GM12892 (cell line): ENCODE measurements at regions not wholly inside any gene's neighbourhood (a gene's known extent, or its start where the extent isn't known, plus 50 kb on each side); places are given as distances from the start of the nearest gene placed in this dataset.

ENCODE experiments used
- DNase-seq: peaks from one replicate; pipeline ENCODE4 v3.0.0; 2011; ENCODE audit not compliant: insufficient read length
- FAIRE-seq: peaks from 2 replicates; lab custom pipeline; 2011; peaks lifted over from hg19 to GRCh38; lab: Jason Lieb, UNC
- POLR2A ChIP-seq: IDR thresholded peaks from 2 replicates; pipeline ENCODE4 v1.6.1; 2011; ENCODE audit warnings: low read depth, low read length, control low read depth
- POLR2AphosphoS5 ChIP-seq: IDR thresholded peaks from 2 replicates; pipeline ENCODE4 v1.6.1; 2011; ENCODE audit warnings: low read depth, low read length, control low read depth
- TAF1 ChIP-seq: IDR thresholded peaks from 2 replicates; pipeline ENCODE4 v1.6.1; 2011; ENCODE audit warnings: low read depth, mild to moderate bottlenecking, control low read depth, low read length, borderline replicate concordance

- TF ChIP-seq POLR2A (no peak), TAF1 (no peak), POLR2AphosphoS5 (no peak)
- FAIRE-seq (no peak), DNase-seq (no peak)
These were observed 74.1 kb downstream of the HFE start for GRCh38 chr6:26161322-26161721.

DNA sequence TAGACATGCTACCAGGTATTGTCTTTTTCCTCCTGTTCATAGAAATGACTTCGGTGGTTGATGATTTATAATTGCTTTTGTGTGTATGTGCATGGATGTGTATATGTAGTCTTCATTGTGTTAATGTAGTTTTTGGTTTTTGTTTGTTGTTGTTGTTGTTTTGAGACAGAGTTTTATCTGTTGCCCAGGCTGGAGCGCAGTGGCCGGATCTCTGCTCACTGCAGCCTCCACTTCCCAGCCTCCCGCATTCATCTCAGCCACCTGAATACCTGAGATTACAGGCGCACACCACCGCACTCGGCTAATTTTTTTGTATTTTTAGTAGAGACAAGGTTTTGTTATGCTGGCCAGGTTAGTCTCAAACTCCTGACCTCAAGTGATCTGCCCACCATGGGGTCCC is 75.2 kb downstream of the HFE start:
- TF ChIP-seq POLR2AphosphoS5: no peak
- TF ChIP-seq POLR2A: no peak
- no peak for TF ChIP-seq TAF1
- no peak for DNase-seq
- FAIRE-seq: no peak

GRCh38 chr6:26163427-26164119 is 76.3 kb downstream of the HFE start:
- TF ChIP-seq TAF1: no peak
- no peak for TF ChIP-seq POLR2A
- no peak for TF ChIP-seq POLR2AphosphoS5
- FAIRE-seq (no peak), DNase-seq (no peak)

DNA sequence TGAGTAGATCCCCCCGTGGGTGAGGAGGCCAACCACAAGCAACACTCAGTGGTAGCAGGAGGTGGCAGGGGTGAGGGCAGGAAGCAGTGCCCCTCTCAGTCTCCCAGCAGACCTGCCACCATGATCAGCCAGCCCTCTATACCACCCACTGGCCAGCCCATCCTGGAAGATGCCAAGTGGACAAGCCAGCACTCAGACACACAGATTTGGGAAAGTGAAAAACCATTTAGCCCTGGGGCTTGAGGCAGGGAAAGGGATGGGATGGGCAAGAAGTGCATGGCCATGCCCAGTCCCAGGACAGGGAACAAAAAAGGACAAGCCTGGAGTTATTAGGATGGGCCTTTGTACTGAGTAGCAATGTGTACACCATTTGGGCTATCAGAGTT is 76.9 kb downstream of the HFE start:
- TF ChIP-seq POLR2AphosphoS5: no peak
- DNase-seq (no peak), FAIRE-seq (no peak)

- FAIRE-seq (no peak), DNase-seq (no peak)
- no peak for TF ChIP-seq TAF1
- TF ChIP-seq POLR2A: no peak
- no peak for TF ChIP-seq POLR2AphosphoS5
These were observed 78.1 kb downstream of the HFE start for GRCh38 chr6:26165261-26165790.

GRCh38 chr6:26170181-26170580 is 83.0 kb downstream of the HFE start:
- DNase-seq: no peak
- peak; percentile 67 for FAIRE-seq
- TF ChIP-seq TAF1 (no peak), POLR2A (no peak), POLR2AphosphoS5 (no peak)

GRCh38 chr6:26170951-26171841 is 84.0 kb downstream of the HFE start:
- no peak for DNase-seq
- TF ChIP-seq POLR2A (no peak), POLR2AphosphoS5 (no peak), TAF1 (no peak)
- FAIRE-seq: no peak

- no peak for TF ChIP-seq POLR2A
- FAIRE-seq (no peak), DNase-seq (no peak)
These were observed 85.4 kb downstream of the HFE start for GRCh38 chr6:26172608-26172968.

- no peak for TF ChIP-seq TAF1
- TF ChIP-seq POLR2AphosphoS5: no peak
- no peak for TF ChIP-seq POLR2A
- no peak for FAIRE-seq
These were observed 86.6 kb downstream of the HFE start for GRCh38 chr6:26173836-26174145.

GRCh38 chr6:26175033-26175427 is 87.8 kb downstream of the HFE start:
- no peak for TF ChIP-seq POLR2A
- no peak for TF ChIP-seq TAF1
- no peak for TF ChIP-seq POLR2AphosphoS5
- FAIRE-seq (no peak), DNase-seq (no peak)

More at GRCh38 chr6:26173836-26174145, 86.6 kb downstream of the HFE start:
- no peak for DNase-seq

DNA sequence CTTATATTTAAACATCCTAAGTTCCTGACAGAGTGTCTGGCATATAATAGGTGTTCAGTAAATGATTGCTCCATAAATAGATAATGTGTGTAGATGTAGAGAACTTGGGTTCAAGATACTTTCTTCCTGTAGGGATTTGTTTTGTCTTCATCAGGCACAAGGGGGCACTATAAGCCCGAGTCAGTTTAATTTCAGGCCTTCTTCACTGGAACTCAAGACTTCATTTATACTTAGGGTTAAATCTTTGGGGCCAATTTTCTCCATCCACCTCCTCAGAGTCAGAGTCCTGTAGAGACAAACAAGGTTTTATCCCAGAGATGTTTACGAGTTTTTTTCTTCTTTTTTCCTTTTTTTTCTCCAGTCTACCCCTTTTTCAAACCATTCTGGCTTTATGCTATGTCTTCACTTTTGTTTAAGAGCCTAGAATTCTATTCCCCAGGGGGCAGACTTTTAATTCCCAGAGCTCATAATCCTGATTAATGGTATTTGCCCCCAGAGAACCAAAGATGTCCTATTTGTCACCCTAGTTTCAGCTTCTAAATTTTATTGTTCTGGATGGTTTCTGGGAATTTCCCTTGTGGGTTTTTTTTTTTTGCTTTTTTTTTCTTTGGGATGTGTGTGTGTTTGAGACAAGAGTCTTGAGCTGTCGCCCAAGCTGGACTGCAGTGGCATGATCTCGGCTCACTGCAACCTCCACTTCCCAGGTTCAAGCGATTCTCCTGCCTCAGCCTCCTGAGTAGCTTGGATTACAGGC is 88.4 kb downstream of the HFE start:
- FAIRE-seq: peak; percentile 69
- no peak for DNase-seq
- TF ChIP-seq POLR2AphosphoS5 (no peak), TAF1 (no peak), POLR2A (no peak)

- TF ChIP-seq POLR2A (no peak), POLR2AphosphoS5 (no peak), TAF1 (no peak)
- no peak for DNase-seq
- FAIRE-seq: no peak
These were observed 92.4 kb downstream of the HFE start for GRCh38 chr6:26179675-26180074.
